ENCODE measurements at regions not wholly inside any gene's neighbourhood (a gene's known extent, or its start where the extent isn't known, plus 50 kb on each side); places are given as distances from the start of the nearest gene placed in this dataset.

GRCh38 chr7:12470930-12471329 lies 67.3 kb upstream of the VWDE start:
- H3K36me3 ChIP-seq (replicated peaks in 1 of 2): no peaks in the 10 kb centered on the region
- H3K4me1 ChIP-seq (replicated peaks in 1 of 2): no peaks in the 10 kb centered on the region
- TF ChIP-seq, protein P1, sequence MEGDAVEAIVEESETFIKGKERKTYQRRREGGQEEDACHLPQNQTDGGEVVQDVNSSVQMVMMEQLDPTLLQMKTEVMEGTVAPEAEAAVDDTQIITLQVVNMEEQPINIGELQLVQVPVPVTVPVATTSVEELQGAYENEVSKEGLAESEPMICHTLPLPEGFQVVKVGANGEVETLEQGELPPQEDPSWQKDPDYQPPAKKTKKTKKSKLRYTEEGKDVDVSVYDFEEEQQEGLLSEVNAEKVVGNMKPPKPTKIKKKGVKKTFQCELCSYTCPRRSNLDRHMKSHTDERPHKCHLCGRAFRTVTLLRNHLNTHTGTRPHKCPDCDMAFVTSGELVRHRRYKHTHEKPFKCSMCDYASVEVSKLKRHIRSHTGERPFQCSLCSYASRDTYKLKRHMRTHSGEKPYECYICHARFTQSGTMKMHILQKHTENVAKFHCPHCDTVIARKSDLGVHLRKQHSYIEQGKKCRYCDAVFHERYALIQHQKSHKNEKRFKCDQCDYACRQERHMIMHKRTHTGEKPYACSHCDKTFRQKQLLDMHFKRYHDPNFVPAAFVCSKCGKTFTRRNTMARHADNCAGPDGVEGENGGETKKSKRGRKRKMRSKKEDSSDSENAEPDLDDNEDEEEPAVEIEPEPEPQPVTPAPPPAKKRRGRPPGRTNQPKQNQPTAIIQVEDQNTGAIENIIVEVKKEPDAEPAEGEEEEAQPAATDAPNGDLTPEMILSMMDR (IDR thresholded peaks at IDR 0.05): no peak
- no peak for TF ChIP-seq POLR2A (IDR thresholded peaks at IDR 0.05)
- DNase-seq: no peak
- H3K9me3 ChIP-seq (replicated peaks in 1 of 3): no peaks in the 10 kb centered on the region
- intact Hi-C loops (cut with DNase I): no loop called here
- no peak overlapping the region for H3K27ac ChIP-seq
- 91 to 97% (median 94%) methylated on average over 27 to 29 of the region's 29 CpGs for whole genome bisulfite sequencing, 4 donors
- no peaks in the 10 kb centered on the region for H3K27me3 ChIP-seq
- no peak overlapping the region for H3K4me3 ChIP-seq

DNA sequence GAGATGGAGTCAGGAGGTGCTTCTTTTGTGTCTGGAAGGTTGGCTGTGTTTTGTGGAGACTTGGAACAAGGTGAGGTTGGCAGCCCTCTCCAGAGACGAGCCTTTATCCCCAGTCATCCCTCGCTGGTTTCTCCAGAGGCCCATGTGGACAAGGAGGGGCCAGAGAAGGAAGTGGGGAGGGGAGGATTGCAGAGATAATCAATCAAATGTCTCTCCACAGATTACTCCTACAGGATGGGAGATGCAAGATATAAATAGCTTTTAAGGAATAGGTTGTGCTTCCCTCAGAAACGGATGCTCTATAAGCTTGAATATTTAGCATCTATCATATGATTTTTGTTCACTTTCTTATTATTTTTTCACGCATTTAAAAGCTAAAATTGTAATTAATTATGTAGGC lies 70.4 kb upstream of the VWDE start:
- H3K4me1 ChIP-seq (replicated peaks in 1 of 2): no peaks in the 10 kb centered on the region
- H3K27me3 ChIP-seq: no peaks in the 10 kb centered on the region
- 54 to 78% (median 71%) methylated on average over 4 of the region's 4 CpGs for WGBS, 4 donors
- DNase-seq: no peak
- no peaks in the 10 kb centered on the region for H3K9me3 ChIP-seq (replicated peaks in 1 of 3)
- H3K27ac ChIP-seq: no peak overlapping the region
- intact Hi-C loops (cut with DNase I): no loop called here
- TF ChIP-seq POLR2A (IDR thresholded peaks at IDR 0.05): no peak
- TF ChIP-seq, protein P1 (IDR thresholded peaks at IDR 0.05): no peak
- no peak overlapping the region for H3K4me3 ChIP-seq
- no peaks in the 10 kb centered on the region for H3K36me3 ChIP-seq (replicated peaks in 1 of 2)

DNA sequence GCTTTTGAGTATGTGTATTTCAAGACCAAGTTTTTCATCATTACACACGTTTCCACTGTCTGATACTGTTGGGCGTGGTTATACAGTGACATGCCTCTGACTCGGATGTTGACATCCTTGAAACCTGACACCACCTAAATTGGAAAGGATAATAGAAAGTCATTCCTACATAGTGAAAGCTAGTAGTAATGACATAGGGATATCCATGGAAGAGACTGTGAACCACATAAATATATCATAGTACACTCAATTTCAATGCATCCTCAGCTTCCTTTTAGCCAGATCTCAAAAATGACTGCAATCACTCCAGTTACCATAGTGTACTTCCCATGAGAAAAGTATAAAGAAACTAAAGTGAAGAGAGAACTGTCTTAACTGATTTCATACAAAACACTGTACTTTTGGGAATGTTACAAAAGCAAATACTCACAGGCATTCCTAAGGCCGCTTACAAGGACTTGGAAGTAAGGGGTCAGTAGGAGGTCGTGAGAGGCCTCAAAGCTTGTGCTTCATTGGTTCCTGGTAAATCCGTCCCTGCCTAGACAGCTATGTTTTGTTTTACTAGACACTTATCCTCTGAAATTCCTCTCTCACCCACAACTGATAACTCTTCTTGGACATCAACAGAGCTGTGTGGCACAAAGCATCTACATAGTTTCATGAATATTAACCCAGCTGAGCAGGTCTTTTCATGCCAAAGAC lies 71.8 kb upstream of the VWDE start:
- Histone ChIP-seq H3K27ac (no peak overlapping the region), H3K36me3 (replicated peaks in 1 of 2) (no peaks in the 10 kb centered on the region), H3K4me1 (replicated peaks in 1 of 2) (no peaks in the 10 kb centered on the region), H3K27me3 (no peaks in the 10 kb centered on the region), H3K4me3 (no peak overlapping the region), H3K9me3 (replicated peaks in 1 of 3) (no peaks in the 10 kb centered on the region)
- TF ChIP-seq, protein P1 (IDR thresholded peaks at IDR 0.05): no peak
- TF ChIP-seq POLR2A (IDR thresholded peaks at IDR 0.05): no peak
- intact Hi-C loops (cut with DNase I): no loop called here
- no peak for DNase-seq
- WGBS, 4 donors: 56 to 76% (median 67%) methylated on average over 6 of the region's 6 CpGs

DNA sequence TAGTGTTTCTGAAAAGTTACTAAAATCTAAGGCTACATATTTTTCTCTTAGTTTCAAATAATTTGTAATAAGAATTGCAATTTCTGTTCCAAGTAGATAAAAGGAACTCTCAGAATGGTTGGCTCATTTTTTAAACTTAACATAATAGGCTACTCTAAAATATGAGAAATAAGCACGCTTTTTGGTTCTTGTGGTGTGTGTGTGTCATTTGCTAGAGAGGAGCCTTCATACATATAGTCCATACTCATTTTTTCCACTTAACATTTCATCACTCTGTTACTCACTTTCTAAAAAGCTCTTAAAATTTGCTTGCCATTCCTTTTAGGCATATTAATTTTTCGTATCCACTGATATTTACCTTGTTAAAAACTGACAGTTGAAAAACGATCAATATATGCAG lies 74.0 kb upstream of the VWDE start:
- no peaks in the 10 kb centered on the region for H3K27me3 ChIP-seq
- TF ChIP-seq POLR2A (IDR thresholded peaks at IDR 0.05): no peak
- TF ChIP-seq, protein P1 (IDR thresholded peaks at IDR 0.05): no peak
- no peak for DNase-seq
- H3K27ac ChIP-seq: no peak overlapping the region
- 39 to 80% (median 62%) methylated on average over 3 of the region's 3 CpGs for WGBS, 4 donors
- H3K36me3 ChIP-seq (replicated peaks in 1 of 2): no peaks in the 10 kb centered on the region
- H3K9me3 ChIP-seq (replicated peaks in 1 of 3): no peaks in the 10 kb centered on the region
- no peaks in the 10 kb centered on the region for H3K4me1 ChIP-seq (replicated peaks in 1 of 2)
- H3K4me3 ChIP-seq: no peak overlapping the region
- intact Hi-C loops (cut with DNase I): no loop called here

Measured in adrenal gland (tissue), 9 donors.